ENCODE measurements at regions not wholly inside any gene's neighbourhood (a gene's known extent, or its start where the extent isn't known, plus 50 kb on each side); places are given as distances from the start of the nearest gene placed in this dataset.

- no peaks in the 10 kb centered on the region for H3K4me1 Mint-ChIP-seq
- no peak overlapping the region for H3K27ac Mint-ChIP-seq
- H3K36me3 Mint-ChIP-seq, result no peaks in the 10 kb centered on the region
- DNase-seq (ENCODE audit: low spot score in 2 of 2, unreplicated experiment in 2 of 2), result no peak
- no peak for TF ChIP-seq CTCF (IDR thresholded peaks at IDR 0.05; ENCODE audit: unreplicated experiment)
- no peak overlapping the region for H3K4me3 Mint-ChIP-seq
- peaks cover 30% of the 10 kb centered on the region for H3K27me3 Mint-ChIP-seq (ENCODE audit: low read depth)
- no peaks in the 10 kb centered on the region for H3K9me3 Mint-ChIP-seq
These were observed 142.1 kb upstream of the MLN start for GRCh38 chr6:33945931-33946330.

GRCh38 chr6:33944686-33945411 lies 141.0 kb upstream of the MLN start:
- Mint-ChIP-seq H3K27ac (no peak overlapping the region), H3K27me3 (ENCODE audit: low read depth) (peaks cover 40% of the 10 kb centered on the region), H3K9me3 (no peaks in the 10 kb centered on the region), H3K4me1 (no peaks in the 10 kb centered on the region), H3K36me3 (no peaks in the 10 kb centered on the region), H3K4me3 (no peak overlapping the region)
- DNase-seq (ENCODE audit: low spot score in 2 of 2, unreplicated experiment in 2 of 2), result no peak
- TF ChIP-seq CTCF (IDR thresholded peaks at IDR 0.05; ENCODE audit: unreplicated experiment), result no peak

GRCh38 chr6:33936886-33937285 lies 133.1 kb upstream of the MLN start:
- DNase-seq (ENCODE audit: low spot score in 2 of 2, unreplicated experiment in 2 of 2), result no peak
- no peak for TF ChIP-seq CTCF (IDR thresholded peaks at IDR 0.05; ENCODE audit: unreplicated experiment)
- peaks cover 52% of the 10 kb centered on the region for H3K27me3 Mint-ChIP-seq (ENCODE audit: low read depth)
- H3K4me1 Mint-ChIP-seq, result peaks cover 7% of the 10 kb centered on the region
- H3K27ac Mint-ChIP-seq, result no peak overlapping the region
- no peak overlapping the region for H3K4me3 Mint-ChIP-seq
- H3K9me3 Mint-ChIP-seq, result no peaks in the 10 kb centered on the region
- no peaks in the 10 kb centered on the region for H3K36me3 Mint-ChIP-seq

GRCh38 chr6:33935439-33936080 lies 131.8 kb upstream of the MLN start:
- H3K27ac Mint-ChIP-seq, result no peak overlapping the region
- no peaks in the 10 kb centered on the region for H3K36me3 Mint-ChIP-seq
- peaks cover 7% of the 10 kb centered on the region for H3K4me1 Mint-ChIP-seq
- no peak for DNase-seq (ENCODE audit: low spot score in 2 of 2, unreplicated experiment in 2 of 2)
- no peaks in the 10 kb centered on the region for H3K9me3 Mint-ChIP-seq
- TF ChIP-seq CTCF (IDR thresholded peaks at IDR 0.05; ENCODE audit: unreplicated experiment), result no peak
- H3K27me3 Mint-ChIP-seq (ENCODE audit: low read depth), result peaks cover 51% of the 10 kb centered on the region
- H3K4me3 Mint-ChIP-seq, result no peak overlapping the region

GRCh38 chr6:33934731-33935270 lies 131.0 kb upstream of the MLN start:
- Mint-ChIP-seq H3K36me3 (no peaks in the 10 kb centered on the region), H3K4me1 (peaks cover 7% of the 10 kb centered on the region), H3K9me3 (no peaks in the 10 kb centered on the region), H3K27ac (no peak overlapping the region), H3K27me3 (ENCODE audit: low read depth) (peaks cover 48% of the 10 kb centered on the region), H3K4me3 (no peak overlapping the region)
- no peak for TF ChIP-seq CTCF (IDR thresholded peaks at IDR 0.05; ENCODE audit: unreplicated experiment)
- DNase-seq (ENCODE audit: low spot score in 2 of 2, unreplicated experiment in 2 of 2), result no peak
